HT-29 (cell line): ENCODE measurements at regions not wholly inside any gene's neighbourhood (a gene's known extent, or its start where the extent isn't known, plus 50 kb on each side); places are given as distances from the start of the nearest gene placed in this dataset.

ENCODE experiments used
- DNase-seq: peaks from one replicate; pipeline ENCODE4 v3.0.0-alpha.2; 2015; ENCODE audit warnings: low spot score

GRCh38 chr9:71589612-71590011 lies 178.7 kb downstream of the CEMIP2 start:
- no peak for DNase-seq

- DNase-seq = no peak
These were observed 180.5 kb downstream of the CEMIP2 start for GRCh38 chr9:71587576-71588362.

- DNase-seq = no peak
These were observed 184.5 kb downstream of the CEMIP2 start for GRCh38 chr9:71583792-71584191.

GRCh38 chr9:71582347-71582746 lies 186.0 kb downstream of the CEMIP2 start:
- no peak for DNase-seq

- no peak for DNase-seq
These were observed 187.2 kb downstream of the CEMIP2 start for GRCh38 chr9:71581101-71581500.

- DNase-seq = no peak
These were observed 197.1 kb downstream of the CEMIP2 start for GRCh38 chr9:71571186-71571585.

GRCh38 chr9:71567890-71568289 lies 200.4 kb downstream of the CEMIP2 start:
- DNase-seq = no peak

- DNase-seq = no peak
These were observed 206.2 kb downstream of the CEMIP2 start for GRCh38 chr9:71562140-71562539.

GRCh38 chr9:71557310-71557709 lies 211.0 kb downstream of the CEMIP2 start:
- DNase-seq = no peak

- no peak for DNase-seq
These were observed 215.8 kb downstream of the CEMIP2 start for GRCh38 chr9:71552480-71552879.

- no peak for DNase-seq
These were observed 219.3 kb downstream of the CEMIP2 start for GRCh38 chr9:71549023-71549422.

GRCh38 chr9:71544464-71544863 lies 223.8 kb downstream of the CEMIP2 start:
- no peak for DNase-seq

- no peak for DNase-seq
These were observed 226.9 kb downstream of the CEMIP2 start for GRCh38 chr9:71541436-71541835.

- DNase-seq = no peak
These were observed 243.2 kb downstream of the CEMIP2 start for GRCh38 chr9:71524996-71525580.

GRCh38 chr9:71524516-71524915 lies 243.8 kb downstream of the CEMIP2 start:
- DNase-seq = no peak

- no peak for DNase-seq
These were observed 247.2 kb downstream of the CEMIP2 start for GRCh38 chr9:71521132-71521531.

- DNase-seq = no peak
These were observed 249.1 kb downstream of the CEMIP2 start for GRCh38 chr9:71519098-71519696.

GRCh38 chr9:71518045-71518827 lies 250.1 kb downstream of the CEMIP2 start:
- no peak for DNase-seq

GRCh38 chr9:71515626-71516025 lies 252.7 kb downstream of the CEMIP2 start:
- no peak for DNase-seq

- no peak for DNase-seq
These were observed 253.2 kb downstream of the CEMIP2 start for GRCh38 chr9:71515107-71515506.

- no peak for DNase-seq
These were observed 253.9 kb downstream of the CEMIP2 start for GRCh38 chr9:71514344-71514975.

GRCh38 chr9:71509054-71509453 lies 259.3 kb downstream of the CEMIP2 start:
- peak; percentile 59 for DNase-seq
